GM23338 (cell line): ENCODE measurements at regions not wholly inside any gene's neighbourhood (a gene's known extent, or its start where the extent isn't known, plus 50 kb on each side); places are given as distances from the start of the nearest gene placed in this dataset.

Source experiments
- ATAC-seq: fragments of 200-7000 bp; cut with Tn5 transposase; 3 replicates; pipeline ENCODE4 v1.9.1; 2020
- DNase-seq: peaks from one replicate; pipeline ENCODE4 v3.0.0-alpha.2; 2015; ENCODE audit warnings: low spot score
- H2AFZ ChIP-seq: fragments of 200-600 bp; sonication (generic); 2 replicates; pipeline ENCODE4 v1.8.0; 2016; ENCODE audit warnings: antibody characterized with exemption, mild to moderate bottlenecking, moderate library complexity
- H3F3A ChIP-seq: fragments of 200-600 bp; sonication (generic); replicated peaks from 2 replicates; pipeline ENCODE4 v1.8.0; 2017; ENCODE audit warnings: antibody characterized with exemption, mixed run types, low read depth
- H3K27ac ChIP-seq: fragments of 200-600 bp; sonication (generic); 2 replicates; pipeline ENCODE4 v1.6.1; 2016; ENCODE audit warnings: low read depth
- H3K27me3 ChIP-seq: fragments of 200-600 bp; sonication (generic); 2 replicates; pipeline ENCODE4 v1.8.0; 2016; ENCODE audit warnings: mild to moderate bottlenecking, mixed run types, moderate library complexity; ENCODE audit not compliant: insufficient read depth
- H3K36me3 ChIP-seq: fragments of 200-600 bp; sonication (generic); 2 replicates; pipeline ENCODE4 v1.8.0; 2016; ENCODE audit warnings: mild to moderate bottlenecking; ENCODE audit not compliant: insufficient read depth
- H3K4me1 ChIP-seq: fragments of 200-600 bp; sonication (generic); 2 replicates; pipeline ENCODE4 v1.8.0; 2016; ENCODE audit warnings: mild to moderate bottlenecking, moderate library complexity; ENCODE audit not compliant: insufficient read depth
- H3K4me2 ChIP-seq: fragments of 200-600 bp; sonication (generic); 2 replicates; pipeline ENCODE4 v1.7.1; 2017; ENCODE audit warnings: mixed run types
- H3K4me3 ChIP-seq: fragments of 200-600 bp; sonication (generic); 2 replicates; pipeline ENCODE4 v1.6.1; 2016; ENCODE audit warnings: mixed run types
- H3K79me2 ChIP-seq: fragments of 200-600 bp; sonication (generic); replicated peaks from 2 replicates; pipeline ENCODE4 v1.8.0; 2017; ENCODE audit warnings: mild to moderate bottlenecking; ENCODE audit not compliant: insufficient read depth
- H3K9me2 ChIP-seq: fragments of 200-600 bp; sonication (generic); 2 replicates; pipeline ENCODE4 v1.8.0; 2017; ENCODE audit not compliant: insufficient read depth
- H4K20me1 ChIP-seq: fragments of 200-600 bp; sonication (generic); replicated peaks from 2 replicates; pipeline ENCODE4 v1.8.0; 2017; ENCODE audit warnings: mild to moderate bottlenecking; ENCODE audit not compliant: insufficient read depth
- H3K27ac Mint-ChIP-seq: 2 replicates; pipeline ENCODE4 v1.8.0; 2020; ENCODE audit warnings: inconsistent platforms, mild to moderate bottlenecking, moderate library complexity, mixed read lengths
- H3K27me3 Mint-ChIP-seq: 3 replicates; pipeline ENCODE4 v1.8.0; 2022; ENCODE audit warnings: low read depth, mild to moderate bottlenecking, moderate library complexity, mixed read lengths, inconsistent platforms; ENCODE audit not compliant: insufficient read depth, poor library complexity
- H3K36me3 Mint-ChIP-seq: 3 replicates; pipeline ENCODE4 v1.8.0; 2021; ENCODE audit warnings: low read depth, mild to moderate bottlenecking, inconsistent platforms, moderate library complexity, mixed read lengths
- H3K4me1 Mint-ChIP-seq: 3 replicates; pipeline ENCODE4 v1.8.0; 2020; ENCODE audit warnings: mild to moderate bottlenecking, inconsistent platforms, mixed read lengths
- H3K4me3 Mint-ChIP-seq: 3 replicates; pipeline ENCODE4 v1.8.0; 2021; ENCODE audit warnings: moderate library complexity, mild to moderate bottlenecking, inconsistent platforms, mixed read lengths
- H3K9me3 Mint-ChIP-seq: 3 replicates; pipeline ENCODE4 v1.8.0; 2020; ENCODE audit warnings: moderate library complexity, mild to moderate bottlenecking, inconsistent platforms, mixed read lengths
- CREB1 ChIP-seq: fragments of 250-450 bp; sonication (Bioruptor Pico); IDR thresholded peaks from 2 replicates; pipeline ENCODE4 v1.5.0; 2020; ENCODE audit warnings: low read depth, mild to moderate bottlenecking, moderate library complexity
- EZH2 ChIP-seq: fragments of 200-600 bp; sonication (generic); IDR thresholded peaks from one replicate; pipeline ENCODE4 v1.8.0; 2017; ENCODE audit warnings: antibody characterized with exemption, mild to moderate bottlenecking, low read depth; ENCODE audit not compliant: unreplicated experiment
- NANOG ChIP-seq: IDR thresholded peaks from 2 replicates; pipeline ENCODE4 v1.6.1; 2016; ENCODE audit warnings: antibody characterized with exemption, borderline replicate concordance
- POLR2AphosphoS5 ChIP-seq: IDR thresholded peaks from 2 replicates; pipeline ENCODE4 v1.6.1; 2016; ENCODE audit warnings: antibody characterized with exemption, low read depth
- ZNF114 ChIP-seq: fragments of 250-450 bp; sonication (Bioruptor Pico); IDR thresholded peaks from 2 replicates; pipeline ENCODE4 v1.5.0; 2020; ENCODE audit warnings: mild to moderate bottlenecking, moderate library complexity
- ZNF331 ChIP-seq: fragments of 250-450 bp; sonication (Bioruptor Pico); IDR thresholded peaks from 2 replicates; pipeline ENCODE4 v1.5.0; 2020; ENCODE audit warnings: low read depth, mild to moderate bottlenecking, moderate library complexity
- TF ChIP-seq, protein P1 (sequence below): IDR thresholded peaks from one replicate; pipeline ENCODE4 v1.6.1; 2018; ENCODE audit warnings: antibody characterized with exemption; ENCODE audit not compliant: unreplicated experiment
- TF ChIP-seq, protein P2 (sequence below): fragments of 250-450 bp; sonication (Bioruptor Pico); IDR thresholded peaks from 2 replicates; pipeline ENCODE4 v1.5.0; 2020; ENCODE audit warnings: mild to moderate bottlenecking, moderate library complexity
- TF ChIP-seq, protein P3 (sequence below), 2 experiments: fragments of 200-600 bp in 1 of 2; sonication (generic) in 1 of 2; conservative IDR thresholded peaks; 2 replicates each; pipeline versions ENCODE4 v1.5.1 to v1.6.1; 2016 to 2017; ENCODE audit warnings: antibody characterized with exemption in 2 of 2, low read depth in 2 of 2, mild to moderate bottlenecking in 2 of 2, moderate library complexity in 1 of 2
- TF ChIP-seq, protein P4 (sequence below): IDR thresholded peaks from 2 replicates; pipeline ENCODE4 v1.6.1; 2016; ENCODE audit warnings: antibody characterized with exemption

DNA sequence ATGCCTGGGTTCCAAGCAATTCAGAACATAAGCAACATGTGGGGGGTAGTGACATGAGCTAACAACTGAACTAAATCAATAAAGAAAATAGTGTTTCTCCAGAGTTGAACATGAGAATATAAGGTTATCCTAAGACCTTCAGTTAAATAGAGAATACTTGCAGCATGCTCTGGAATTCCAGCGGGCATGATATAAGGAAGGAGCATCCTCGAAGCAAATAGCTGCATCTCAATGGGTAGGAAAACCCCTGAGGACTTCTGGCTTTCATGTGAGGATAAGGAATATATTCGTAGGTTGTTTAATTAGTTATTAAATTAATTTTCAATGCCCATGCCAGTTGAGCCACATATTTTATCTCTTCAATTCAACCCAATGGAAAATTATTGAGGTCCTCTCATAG is 631.2 kb upstream of the EPHA7 start:
- peak overlapping the region; percentile 40; the same call in 1 of the 2 replicates for H3K27ac ChIP-seq
- H3K27ac Mint-ChIP-seq, result no peak overlapping the region
- TF ChIP-seq, protein P1, sequence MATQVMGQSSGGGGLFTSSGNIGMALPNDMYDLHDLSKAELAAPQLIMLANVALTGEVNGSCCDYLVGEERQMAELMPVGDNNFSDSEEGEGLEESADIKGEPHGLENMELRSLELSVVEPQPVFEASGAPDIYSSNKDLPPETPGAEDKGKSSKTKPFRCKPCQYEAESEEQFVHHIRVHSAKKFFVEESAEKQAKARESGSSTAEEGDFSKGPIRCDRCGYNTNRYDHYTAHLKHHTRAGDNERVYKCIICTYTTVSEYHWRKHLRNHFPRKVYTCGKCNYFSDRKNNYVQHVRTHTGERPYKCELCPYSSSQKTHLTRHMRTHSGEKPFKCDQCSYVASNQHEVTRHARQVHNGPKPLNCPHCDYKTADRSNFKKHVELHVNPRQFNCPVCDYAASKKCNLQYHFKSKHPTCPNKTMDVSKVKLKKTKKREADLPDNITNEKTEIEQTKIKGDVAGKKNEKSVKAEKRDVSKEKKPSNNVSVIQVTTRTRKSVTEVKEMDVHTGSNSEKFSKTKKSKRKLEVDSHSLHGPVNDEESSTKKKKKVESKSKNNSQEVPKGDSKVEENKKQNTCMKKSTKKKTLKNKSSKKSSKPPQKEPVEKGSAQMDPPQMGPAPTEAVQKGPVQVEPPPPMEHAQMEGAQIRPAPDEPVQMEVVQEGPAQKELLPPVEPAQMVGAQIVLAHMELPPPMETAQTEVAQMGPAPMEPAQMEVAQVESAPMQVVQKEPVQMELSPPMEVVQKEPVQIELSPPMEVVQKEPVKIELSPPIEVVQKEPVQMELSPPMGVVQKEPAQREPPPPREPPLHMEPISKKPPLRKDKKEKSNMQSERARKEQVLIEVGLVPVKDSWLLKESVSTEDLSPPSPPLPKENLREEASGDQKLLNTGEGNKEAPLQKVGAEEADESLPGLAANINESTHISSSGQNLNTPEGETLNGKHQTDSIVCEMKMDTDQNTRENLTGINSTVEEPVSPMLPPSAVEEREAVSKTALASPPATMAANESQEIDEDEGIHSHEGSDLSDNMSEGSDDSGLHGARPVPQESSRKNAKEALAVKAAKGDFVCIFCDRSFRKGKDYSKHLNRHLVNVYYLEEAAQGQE, result no peak
- no peak for TF ChIP-seq NANOG
- no peak for TF ChIP-seq POLR2AphosphoS5
- TF ChIP-seq, protein P2, sequence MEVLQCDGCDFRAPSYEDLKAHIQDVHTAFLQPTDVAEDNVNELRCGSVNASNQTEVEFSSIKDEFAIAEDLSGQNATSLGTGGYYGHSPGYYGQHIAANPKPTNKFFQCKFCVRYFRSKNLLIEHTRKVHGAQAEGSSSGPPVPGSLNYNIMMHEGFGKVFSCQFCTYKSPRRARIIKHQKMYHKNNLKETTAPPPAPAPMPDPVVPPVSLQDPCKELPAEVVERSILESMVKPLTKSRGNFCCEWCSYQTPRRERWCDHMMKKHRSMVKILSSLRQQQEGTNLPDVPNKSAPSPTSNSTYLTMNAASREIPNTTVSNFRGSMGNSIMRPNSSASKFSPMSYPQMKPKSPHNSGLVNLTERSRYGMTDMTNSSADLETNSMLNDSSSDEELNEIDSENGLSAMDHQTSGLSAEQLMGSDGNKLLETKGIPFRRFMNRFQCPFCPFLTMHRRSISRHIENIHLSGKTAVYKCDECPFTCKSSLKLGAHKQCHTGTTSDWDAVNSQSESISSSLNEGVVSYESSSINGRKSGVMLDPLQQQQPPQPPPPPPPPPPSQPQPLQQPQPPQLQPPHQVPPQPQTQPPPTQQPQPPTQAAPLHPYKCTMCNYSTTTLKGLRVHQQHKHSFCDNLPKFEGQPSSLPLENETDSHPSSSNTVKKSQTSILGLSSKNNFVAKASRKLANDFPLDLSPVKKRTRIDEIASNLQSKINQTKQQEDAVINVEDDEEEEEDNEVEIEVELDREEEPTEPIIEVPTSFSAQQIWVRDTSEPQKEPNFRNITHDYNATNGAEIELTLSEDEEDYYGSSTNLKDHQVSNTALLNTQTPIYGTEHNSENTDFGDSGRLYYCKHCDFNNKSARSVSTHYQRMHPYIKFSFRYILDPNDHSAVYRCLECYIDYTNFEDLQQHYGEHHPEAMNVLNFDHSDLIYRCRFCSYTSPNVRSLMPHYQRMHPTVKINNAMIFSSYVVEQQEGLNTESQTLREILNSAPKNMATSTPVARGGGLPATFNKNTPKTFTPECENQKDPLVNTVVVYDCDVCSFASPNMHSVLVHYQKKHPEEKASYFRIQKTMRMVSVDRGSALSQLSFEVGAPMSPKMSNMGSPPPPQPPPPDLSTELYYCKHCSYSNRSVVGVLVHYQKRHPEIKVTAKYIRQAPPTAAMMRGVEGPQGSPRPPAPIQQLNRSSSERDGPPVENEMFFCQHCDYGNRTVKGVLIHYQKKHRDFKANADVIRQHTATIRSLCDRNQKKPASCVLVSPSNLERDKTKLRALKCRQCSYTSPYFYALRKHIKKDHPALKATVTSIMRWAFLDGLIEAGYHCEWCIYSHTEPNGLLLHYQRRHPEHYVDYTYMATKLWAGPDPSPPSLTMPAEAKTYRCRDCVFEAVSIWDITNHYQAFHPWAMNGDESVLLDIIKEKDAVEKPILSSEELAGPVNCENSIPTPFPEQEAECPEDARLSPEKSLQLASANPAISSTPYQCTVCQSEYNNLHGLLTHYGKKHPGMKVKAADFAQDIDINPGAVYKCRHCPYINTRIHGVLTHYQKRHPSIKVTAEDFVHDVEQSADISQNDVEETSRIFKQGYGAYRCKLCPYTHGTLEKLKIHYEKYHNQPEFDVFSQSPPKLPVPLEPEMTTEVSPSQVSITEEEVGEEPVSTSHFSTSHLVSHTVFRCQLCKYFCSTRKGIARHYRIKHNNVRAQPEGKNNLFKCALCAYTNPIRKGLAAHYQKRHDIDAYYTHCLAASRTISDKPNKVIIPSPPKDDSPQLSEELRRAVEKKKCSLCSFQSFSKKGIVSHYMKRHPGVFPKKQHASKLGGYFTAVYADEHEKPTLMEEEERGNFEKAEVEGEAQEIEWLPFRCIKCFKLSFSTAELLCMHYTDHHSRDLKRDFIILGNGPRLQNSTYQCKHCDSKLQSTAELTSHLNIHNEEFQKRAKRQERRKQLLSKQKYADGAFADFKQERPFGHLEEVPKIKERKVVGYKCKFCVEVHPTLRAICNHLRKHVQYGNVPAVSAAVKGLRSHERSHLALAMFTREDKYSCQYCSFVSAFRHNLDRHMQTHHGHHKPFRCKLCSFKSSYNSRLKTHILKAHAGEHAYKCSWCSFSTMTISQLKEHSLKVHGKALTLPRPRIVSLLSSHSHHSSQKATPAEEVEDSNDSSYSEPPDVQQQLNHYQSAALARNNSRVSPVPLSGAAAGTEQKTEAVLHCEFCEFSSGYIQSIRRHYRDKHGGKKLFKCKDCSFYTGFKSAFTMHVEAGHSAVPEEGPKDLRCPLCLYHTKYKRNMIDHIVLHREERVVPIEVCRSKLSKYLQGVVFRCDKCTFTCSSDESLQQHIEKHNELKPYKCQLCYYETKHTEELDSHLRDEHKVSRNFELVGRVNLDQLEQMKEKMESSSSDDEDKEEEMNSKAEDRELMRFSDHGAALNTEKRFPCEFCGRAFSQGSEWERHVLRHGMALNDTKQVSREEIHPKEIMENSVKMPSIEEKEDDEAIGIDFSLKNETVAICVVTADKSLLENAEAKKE (CRISPR knock-in tag), result no peak
- TF ChIP-seq CREB1, result no peak
- TF ChIP-seq EZH2, result no peak
- TF ChIP-seq, protein P3, sequence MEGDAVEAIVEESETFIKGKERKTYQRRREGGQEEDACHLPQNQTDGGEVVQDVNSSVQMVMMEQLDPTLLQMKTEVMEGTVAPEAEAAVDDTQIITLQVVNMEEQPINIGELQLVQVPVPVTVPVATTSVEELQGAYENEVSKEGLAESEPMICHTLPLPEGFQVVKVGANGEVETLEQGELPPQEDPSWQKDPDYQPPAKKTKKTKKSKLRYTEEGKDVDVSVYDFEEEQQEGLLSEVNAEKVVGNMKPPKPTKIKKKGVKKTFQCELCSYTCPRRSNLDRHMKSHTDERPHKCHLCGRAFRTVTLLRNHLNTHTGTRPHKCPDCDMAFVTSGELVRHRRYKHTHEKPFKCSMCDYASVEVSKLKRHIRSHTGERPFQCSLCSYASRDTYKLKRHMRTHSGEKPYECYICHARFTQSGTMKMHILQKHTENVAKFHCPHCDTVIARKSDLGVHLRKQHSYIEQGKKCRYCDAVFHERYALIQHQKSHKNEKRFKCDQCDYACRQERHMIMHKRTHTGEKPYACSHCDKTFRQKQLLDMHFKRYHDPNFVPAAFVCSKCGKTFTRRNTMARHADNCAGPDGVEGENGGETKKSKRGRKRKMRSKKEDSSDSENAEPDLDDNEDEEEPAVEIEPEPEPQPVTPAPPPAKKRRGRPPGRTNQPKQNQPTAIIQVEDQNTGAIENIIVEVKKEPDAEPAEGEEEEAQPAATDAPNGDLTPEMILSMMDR (conservative IDR thresholded peaks at IDR 0.05; ENCODE audit: low read depth in 2 of 2), result no peak
- TF ChIP-seq ZNF331 (CRISPR knock-in tag), result no peak
- TF ChIP-seq, protein P4, sequence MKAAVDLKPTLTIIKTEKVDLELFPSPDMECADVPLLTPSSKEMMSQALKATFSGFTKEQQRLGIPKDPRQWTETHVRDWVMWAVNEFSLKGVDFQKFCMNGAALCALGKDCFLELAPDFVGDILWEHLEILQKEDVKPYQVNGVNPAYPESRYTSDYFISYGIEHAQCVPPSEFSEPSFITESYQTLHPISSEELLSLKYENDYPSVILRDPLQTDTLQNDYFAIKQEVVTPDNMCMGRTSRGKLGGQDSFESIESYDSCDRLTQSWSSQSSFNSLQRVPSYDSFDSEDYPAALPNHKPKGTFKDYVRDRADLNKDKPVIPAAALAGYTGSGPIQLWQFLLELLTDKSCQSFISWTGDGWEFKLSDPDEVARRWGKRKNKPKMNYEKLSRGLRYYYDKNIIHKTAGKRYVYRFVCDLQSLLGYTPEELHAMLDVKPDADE, result no peak
- no peak for TF ChIP-seq ZNF114 (CRISPR knock-in tag)
- H2AFZ ChIP-seq, result no peak overlapping the region
- DNase-seq, result peak; percentile 54
- H3K9me3 Mint-ChIP-seq, result no peaks in the 10 kb centered on the region
- H3F3A ChIP-seq, result no peaks in the 10 kb centered on the region
- no peaks in the 10 kb centered on the region for H4K20me1 ChIP-seq
- H3K4me1 Mint-ChIP-seq, result peaks cover 71% of the 10 kb centered on the region
- H3K9me2 ChIP-seq, result no peaks in the 10 kb centered on the region
- no peak overlapping the region for H3K4me3 ChIP-seq
- H3K36me3 ChIP-seq, result no peaks in the 10 kb centered on the region
- no peaks in the 10 kb centered on the region for H3K36me3 Mint-ChIP-seq
- H3K4me3 Mint-ChIP-seq, result no peak overlapping the region
- H3K27me3 Mint-ChIP-seq, result peaks cover 4% of the 10 kb centered on the region
- peak; percentile 63 for ATAC-seq
- peak overlapping the region; percentile 33 for H3K4me2 ChIP-seq
- no peaks in the 10 kb centered on the region for H3K79me2 ChIP-seq
- H3K4me1 ChIP-seq, result peaks cover 65% of the 10 kb centered on the region
- H3K27me3 ChIP-seq, result no peaks in the 10 kb centered on the region
